ENCODE measurements at regions not wholly inside any gene's neighbourhood (a gene's known extent, or its start where the extent isn't known, plus 50 kb on each side); places are given as distances from the start of the nearest gene placed in this dataset.

GRCh38 chr2:66985906-66986305, 411.2 kb upstream of the ETAA1 start:
- H3K36me3 Mint-ChIP-seq (ENCODE audit: low read depth), result no peaks in the 10 kb centered on the region
- H3K27ac Mint-ChIP-seq, result no peak overlapping the region
- no peak for DNase-seq
- H3K4me3 Mint-ChIP-seq, result no peak overlapping the region
- intact Hi-C loops (cut with micrococcal nuclease), result no loop called here
- ChIA-PET POLR2A (no interaction called here), CTCF (no interaction called here)
- no peak for TF ChIP-seq CTCF (IDR thresholded peaks at IDR 0.05)
- ATAC-seq (ENCODE audit: low read depth), result no peak
- no peaks in the 10 kb centered on the region for H3K4me1 Mint-ChIP-seq
- H3K27me3 Mint-ChIP-seq, result no peaks in the 10 kb centered on the region
- peaks cover 2% of the 10 kb centered on the region for H3K9me3 Mint-ChIP-seq

GRCh38 chr2:66987733-66988132, 409.4 kb upstream of the ETAA1 start:
- intact Hi-C loops (cut with micrococcal nuclease), result no loop called here
- Mint-ChIP-seq H3K4me3 (no peak overlapping the region), H3K36me3 (ENCODE audit: low read depth) (no peaks in the 10 kb centered on the region), H3K9me3 (peaks cover 2% of the 10 kb centered on the region), H3K27me3 (no peaks in the 10 kb centered on the region), H3K4me1 (no peaks in the 10 kb centered on the region), H3K27ac (no peak overlapping the region)
- CTCF ChIA-PET, result no interaction called here
- POLR2A ChIA-PET, result no interaction called here
- DNase-seq (no peak), ATAC-seq (ENCODE audit: low read depth) (no peak)
- TF ChIP-seq CTCF (IDR thresholded peaks at IDR 0.05), result no peak

- CTCF ChIA-PET, result no interaction called here
- intact Hi-C loops (cut with micrococcal nuclease), result no loop called here
- no peaks in the 10 kb centered on the region for H3K9me3 Mint-ChIP-seq
- no peak for TF ChIP-seq CTCF (IDR thresholded peaks at IDR 0.05)
- DNase-seq (no peak), ATAC-seq (ENCODE audit: low read depth) (no peak)
- POLR2A ChIA-PET, result no interaction called here
- no peak overlapping the region for H3K27ac Mint-ChIP-seq
- H3K4me1 Mint-ChIP-seq, result no peaks in the 10 kb centered on the region
- no peaks in the 10 kb centered on the region for H3K27me3 Mint-ChIP-seq
- H3K4me3 Mint-ChIP-seq, result no peak overlapping the region
- no peaks in the 10 kb centered on the region for H3K36me3 Mint-ChIP-seq (ENCODE audit: low read depth)
Measured at GRCh38 chr2:66994654-66995053, 402.5 kb upstream of the ETAA1 start.

- H3K27ac Mint-ChIP-seq, result no peak overlapping the region
- intact Hi-C loops (cut with micrococcal nuclease), result no loop called here
- H3K27me3 Mint-ChIP-seq, result no peaks in the 10 kb centered on the region
Measured at GRCh38 chr2:66995636-66996035, 401.5 kb upstream of the ETAA1 start.

GRCh38 chr2:67002618-67003371, 394.3 kb upstream of the ETAA1 start:
- ChIA-PET POLR2A (no interaction called here), CTCF (no interaction called here)
- Mint-ChIP-seq H3K9me3 (no peaks in the 10 kb centered on the region), H3K4me1 (no peaks in the 10 kb centered on the region), H3K36me3 (ENCODE audit: low read depth) (no peaks in the 10 kb centered on the region), H3K4me3 (no peak overlapping the region), H3K27ac (no peak overlapping the region), H3K27me3 (no peaks in the 10 kb centered on the region)
- ATAC-seq (ENCODE audit: low read depth) (no peak), DNase-seq (no peak)
- intact Hi-C loops (cut with micrococcal nuclease), result no loop called here
- TF ChIP-seq CTCF (IDR thresholded peaks at IDR 0.05), result no peak

More at GRCh38 chr2:66995636-66996035, 401.5 kb upstream of the ETAA1 start:
- Mint-ChIP-seq H3K36me3 (ENCODE audit: low read depth) (no peaks in the 10 kb centered on the region), H3K4me1 (no peaks in the 10 kb centered on the region), H3K4me3 (no peak overlapping the region), H3K9me3 (no peaks in the 10 kb centered on the region)
- CTCF ChIA-PET, result no interaction called here
- no peak for TF ChIP-seq CTCF (IDR thresholded peaks at IDR 0.05)
- ATAC-seq (ENCODE audit: low read depth) (no peak), DNase-seq (no peak)
- POLR2A ChIA-PET, result no interaction called here

All from activated B cell treated with CpG ODN at 0.5 μM for 24 hours (primary cell).